Neuronal stem cell (in vitro differentiated cells): ENCODE measurements at regions not wholly inside any gene's neighbourhood (a gene's known extent, or its start where the extent isn't known, plus 50 kb on each side); places are given as distances from the start of the nearest gene placed in this dataset.

ENCODE experiments used
- DNase-seq: peaks from one replicate; pipeline ENCODE4 v3.0.0-alpha.2; 2013; ENCODE audit warnings: low spot score
- H2AFZ ChIP-seq: one replicate; pipeline ENCODE4 v1.6.1; 2013; ENCODE audit warnings: mild to moderate bottlenecking, low read length, inconsistent platforms
- H2AK5ac ChIP-seq: 2 replicates; pipeline ENCODE4 v1.6.1; 2013; ENCODE audit warnings: low read depth, mild to moderate bottlenecking, inconsistent platforms, low read length, moderate library complexity, mixed read lengths
- H2BK120ac ChIP-seq: 2 replicates; pipeline ENCODE4 v1.6.1; 2013; ENCODE audit warnings: low read depth, mild to moderate bottlenecking, inconsistent platforms, low read length, moderate library complexity, mixed read lengths
- H2BK12ac ChIP-seq: one replicate; pipeline ENCODE4 v1.6.1; 2013; ENCODE audit warnings: low read length, inconsistent platforms
- H2BK15ac ChIP-seq: 2 replicates; pipeline ENCODE4 v1.6.1; 2013; ENCODE audit warnings: mild to moderate bottlenecking, low read length, inconsistent platforms, mixed read lengths
- H2BK5ac ChIP-seq: one replicate; pipeline ENCODE4 v1.6.1; 2013; ENCODE audit warnings: inconsistent platforms, mild to moderate bottlenecking, low read length, moderate library complexity
- H3K14ac ChIP-seq: one replicate; pipeline ENCODE4 v1.6.1; 2013; ENCODE audit warnings: low read length, inconsistent platforms
- H3K18ac ChIP-seq: 2 replicates; pipeline ENCODE4 v1.6.1; 2013; ENCODE audit warnings: low read length, inconsistent platforms
- H3K23ac ChIP-seq: 2 replicates; pipeline ENCODE4 v1.6.1; 2013; ENCODE audit warnings: low read depth, mild to moderate bottlenecking, mixed read lengths, low read length, inconsistent platforms; ENCODE audit not compliant: poor library complexity
- H3K27ac ChIP-seq: replicated peaks from 3 replicates; pipeline ENCODE4 v1.5.1; 2013; ENCODE audit warnings: low read length, inconsistent platforms
- H3K27me3 ChIP-seq, 3 experiments: 2 replicates each; pipeline ENCODE4 v1.6.1; 2013; ENCODE audit warnings: low read length in 3 of 3, mild to moderate bottlenecking in 2 of 3, inconsistent platforms in 1 of 3, low read depth in 1 of 3, mixed read lengths in 1 of 3, moderate library complexity in 1 of 3; ENCODE audit not compliant: control insufficient read depth in 3 of 3, insufficient read depth in 3 of 3
- H3K36me3 ChIP-seq, 2 donors: replicated peaks in 1 of 2; 2 replicates each; pipeline ENCODE4 v1.6.1; 2013; ENCODE audit warnings: low read length in 2 of 2; ENCODE audit not compliant: control insufficient read depth in 2 of 2, insufficient read depth in 2 of 2
- H3K4ac ChIP-seq: 2 replicates; pipeline ENCODE4 v1.6.1; 2013; ENCODE audit warnings: inconsistent platforms, mild to moderate bottlenecking, low read length, moderate library complexity
- H3K4me1 ChIP-seq, 2 donors: 1 replicate in 1 of 2; 2 replicates in 1 of 2; pipeline ENCODE4 v1.6.1; 2013; ENCODE audit warnings: low read length in 2 of 2, low read depth in 1 of 2; ENCODE audit not compliant: control insufficient read depth in 2 of 2, insufficient read depth in 1 of 2
- H3K4me2 ChIP-seq: one replicate; pipeline ENCODE4 v1.6.1; 2013; ENCODE audit warnings: mild to moderate bottlenecking, low read length, inconsistent platforms; ENCODE audit not compliant: insufficient read depth, poor library complexity, severe bottlenecking
- H3K4me3 ChIP-seq, 2 donors: 2 replicates each; pipeline ENCODE4 v1.5.1; 2013; ENCODE audit warnings: low read length in 2 of 2, mild to moderate bottlenecking in 2 of 2, inconsistent platforms in 1 of 2, moderate library complexity in 1 of 2
- H3K79me1 ChIP-seq: one replicate; pipeline ENCODE4 v1.6.1; 2013; ENCODE audit warnings: low read depth, mild to moderate bottlenecking, inconsistent platforms, low read length, moderate library complexity
- H3K9ac ChIP-seq: one replicate; pipeline ENCODE4 v1.6.1; 2013; ENCODE audit warnings: mild to moderate bottlenecking, low read depth, low read length, inconsistent platforms; ENCODE audit not compliant: poor library complexity
- H3K9me3 ChIP-seq, 2 donors: replicated peaks in 1 of 2; 2 replicates each; pipeline versions ENCODE3 to v1.6.1; 2013; ENCODE audit warnings: low read length in 2 of 2, mild to moderate bottlenecking in 2 of 2, inconsistent platforms in 1 of 2, low read depth in 1 of 2, mixed read lengths in 1 of 2, moderate library complexity in 1 of 2; ENCODE audit not compliant: control insufficient read depth in 2 of 2, insufficient read depth in 1 of 2
- H4K8ac ChIP-seq: one replicate; pipeline ENCODE4 v1.6.1; 2013; ENCODE audit warnings: low read depth, mild to moderate bottlenecking, inconsistent platforms, low read length, moderate library complexity
- H4K91ac ChIP-seq: one replicate; pipeline ENCODE4 v1.6.1; 2013; ENCODE audit warnings: low read length, low read depth, mild to moderate bottlenecking, inconsistent platforms; ENCODE audit not compliant: poor library complexity
- WGBS, 2 donors: extraction: QIAGEN DNeasy Blood & Tissue Kit; methylation state at CpG; one replicate each; pipeline ENCODE4 v1.1.7; 2013; ENCODE audit warnings: missing lambda C conversion rate in 2 of 2, mixed read lengths in 1 of 2; ENCODE audit not compliant: insufficient read length in 2 of 2, insufficient replicate concordance in 1 of 2; ENCODE audit errors: extremely low coverage in 2 of 2; 5-methylcytosine and 5-hydroxymethylcytosine counted together

GRCh38 chr18:3384664-3385563 lies 65.1 kb upstream of the TGIF1 start:
- H2AK5ac ChIP-seq = no peak overlapping the region
- no peak overlapping the region for H2AFZ ChIP-seq
- H3K4me3 ChIP-seq = no peak overlapping the region
- no peak overlapping the region for H4K8ac ChIP-seq
- H3K4ac ChIP-seq = no peak overlapping the region
- H3K23ac ChIP-seq = no peak overlapping the region
- H2BK12ac ChIP-seq = no peak overlapping the region
- no peak overlapping the region for H3K4me2 ChIP-seq
- DNase-seq = no peak
- H3K14ac ChIP-seq = no peak overlapping the region
- no peak overlapping the region for H4K91ac ChIP-seq
- WGBS, 2 donors = no CpG with 5 or more reads among the region's 11 CpGs
- H3K4me1 ChIP-seq = peaks cover 0 to 3% of the 10 kb centered on the region in 2 donors
- no peak overlapping the region for H2BK5ac ChIP-seq
- no peaks in the 10 kb centered on the region for H3K79me1 ChIP-seq
- H2BK120ac ChIP-seq = no peak overlapping the region
- H3K9me3 ChIP-seq = no peaks in the 10 kb centered on the region
- H3K9ac ChIP-seq = no peak overlapping the region
- no peak overlapping the region for H3K18ac ChIP-seq
- H2BK15ac ChIP-seq = no peak overlapping the region
- H3K27me3 ChIP-seq = no peaks in the 10 kb centered on the region
- H3K36me3 ChIP-seq = no peaks in the 10 kb centered on the region
- no peak overlapping the region for H3K27ac ChIP-seq

DNA sequence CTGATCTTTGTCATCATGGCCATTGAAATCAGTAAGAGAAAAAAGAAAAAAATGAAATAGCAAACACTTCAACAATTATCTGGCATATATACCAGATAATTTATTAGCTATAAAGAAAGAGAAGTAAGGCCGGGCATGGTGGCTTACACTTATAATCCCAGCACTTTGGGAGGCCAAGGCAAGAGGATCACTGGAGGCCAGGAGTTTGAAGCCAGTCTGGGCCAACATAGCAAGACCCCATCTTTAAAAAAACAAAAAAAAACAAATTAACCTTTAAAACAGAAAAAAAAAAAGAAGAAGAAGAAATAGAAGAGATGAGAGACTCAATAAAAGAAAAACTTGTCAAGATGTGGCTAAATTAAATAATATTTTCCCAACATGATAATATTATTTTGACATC lies 61.6 kb upstream of the TGIF1 start:
- H3K14ac ChIP-seq = no peak overlapping the region

GRCh38 chr18:3388980-3389379 lies 61.0 kb upstream of the TGIF1 start:
- WGBS, 2 donors = no CpG with 5 or more reads among the region's 4 CpGs
- H3K14ac ChIP-seq = no peak overlapping the region
- H2AK5ac ChIP-seq = no peak overlapping the region
- H3K9ac ChIP-seq = no peak overlapping the region
- H2BK12ac ChIP-seq = no peak overlapping the region
- no peak overlapping the region for H4K8ac ChIP-seq
- H4K91ac ChIP-seq = no peak overlapping the region
- H3K36me3 ChIP-seq = no peaks in the 10 kb centered on the region
- H3K18ac ChIP-seq = no peak overlapping the region
- H3K9me3 ChIP-seq = peaks cover 2 to 4% of the 10 kb centered on the region in 2 donors
- H3K27me3 ChIP-seq = no peaks in the 10 kb centered on the region
- no peak overlapping the region for H3K4ac ChIP-seq
- H2BK120ac ChIP-seq = no peak overlapping the region
- H3K79me1 ChIP-seq = no peaks in the 10 kb centered on the region
- no peak overlapping the region for H2BK5ac ChIP-seq
- H3K4me3 ChIP-seq = no peak overlapping the region
- H3K27ac ChIP-seq = no peak overlapping the region
- no peak for DNase-seq
- H2AFZ ChIP-seq = no peak overlapping the region
- no peak overlapping the region for H2BK15ac ChIP-seq
- H3K23ac ChIP-seq = no peak overlapping the region
- no peak overlapping the region for H3K4me2 ChIP-seq
- H3K4me1 ChIP-seq = peaks cover 0 to 1% of the 10 kb centered on the region in 2 donors

More for the DNA sequence above, 61.6 kb upstream of the TGIF1 start:
- Histone ChIP-seq H2BK15ac (no peak overlapping the region), H4K91ac (no peak overlapping the region), H3K4me2 (no peak overlapping the region), H3K23ac (no peak overlapping the region), H2BK120ac (no peak overlapping the region), H3K4me3 (no peak overlapping the region), H3K18ac (no peak overlapping the region), H2AK5ac (no peak overlapping the region), H4K8ac (no peak overlapping the region), H2AFZ (no peak overlapping the region), H3K79me1 (no peaks in the 10 kb centered on the region), H3K27me3 (no peaks in the 10 kb centered on the region), H2BK5ac (no peak overlapping the region), H3K36me3 (no peaks in the 10 kb centered on the region), H3K4ac (no peak overlapping the region), H3K9ac (no peak overlapping the region), H2BK12ac (no peak overlapping the region), H3K9me3 (peaks cover 2 to 4% of the 10 kb centered on the region in 2 donors), H3K27ac (no peak overlapping the region), H3K4me1 (peaks cover 0 to 5% of the 10 kb centered on the region in 2 donors)
- WGBS, 2 donors = no CpG with 5 or more reads among the region's 1 CpG
- no peak for DNase-seq

DNA sequence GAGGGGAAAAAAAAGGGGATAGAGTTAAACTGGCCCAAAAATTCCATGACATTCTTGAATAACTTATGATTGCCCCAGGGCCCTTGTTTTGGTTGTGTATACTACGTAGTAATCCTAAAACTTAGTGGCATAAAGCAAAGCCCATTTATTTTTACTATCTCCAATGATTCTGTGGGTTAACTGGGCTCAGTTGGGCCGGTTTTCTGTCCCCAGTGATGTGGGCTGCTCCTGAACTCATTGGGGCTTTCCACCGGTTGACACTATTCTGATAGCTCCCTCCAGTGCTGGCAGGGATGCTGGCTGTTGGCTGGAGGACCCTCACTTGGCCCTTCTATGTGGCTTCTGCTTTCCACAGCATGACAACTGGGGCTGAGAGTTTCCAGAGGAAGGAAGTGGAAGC lies 60.0 kb upstream of the TGIF1 start:
- no peak overlapping the region for H2BK12ac ChIP-seq
- WGBS, 2 donors = no CpG with 5 or more reads among the region's 3 CpGs

More for the DNA sequence above, 60.0 kb upstream of the TGIF1 start:
- H3K27ac ChIP-seq = no peak overlapping the region
- no peak overlapping the region for H2BK120ac ChIP-seq
- H3K14ac ChIP-seq = no peak overlapping the region
- no peak overlapping the region for H3K9ac ChIP-seq
- no peaks in the 10 kb centered on the region for H3K36me3 ChIP-seq
- no peak overlapping the region for H4K91ac ChIP-seq
- no peak for DNase-seq
- H3K4me2 ChIP-seq = no peak overlapping the region
- H3K27me3 ChIP-seq = no peaks in the 10 kb centered on the region
- no peak overlapping the region for H2AFZ ChIP-seq
- H2BK5ac ChIP-seq = no peak overlapping the region
- H4K8ac ChIP-seq = no peak overlapping the region
- peaks cover 0 to 1% of the 10 kb centered on the region in 2 donors for H3K4me1 ChIP-seq
- H3K4me3 ChIP-seq = no peak overlapping the region
- no peak overlapping the region for H3K4ac ChIP-seq
- no peak overlapping the region for H2AK5ac ChIP-seq
- peaks cover 2 to 4% of the 10 kb centered on the region in 2 donors for H3K9me3 ChIP-seq
- no peaks in the 10 kb centered on the region for H3K79me1 ChIP-seq
- H3K18ac ChIP-seq = no peak overlapping the region
- no peak overlapping the region for H3K23ac ChIP-seq
- H2BK15ac ChIP-seq = no peak overlapping the region
